HEK293T (cell line): ENCODE measurements at regions not wholly inside any gene's neighbourhood (a gene's known extent, or its start where the extent isn't known, plus 50 kb on each side); places are given as distances from the start of the nearest gene placed in this dataset.

Source experiments
- CTCF ChIA-PET: fragments of 350-600 bp; formaldehyde crosslinking; extraction: SDS; loops from one replicate; lab custom pipeline; 2021; ENCODE audit warnings: antibody characterized with exemption, inconsistent platforms; lab: Yijun Ruan, JAX
- POLR2A ChIA-PET: fragments of 350-600 bp; formaldehyde crosslinking; extraction: SDS; loops from one replicate; lab custom pipeline; 2020; ENCODE audit warnings: antibody characterized with exemption, inconsistent platforms; lab: Yijun Ruan, JAX
- DNase-seq: peaks from one replicate; pipeline ENCODE4 v3.0.0; 2012; ENCODE audit warnings: mixed read lengths; ENCODE audit errors: extremely low spot score
- ARNT ChIP-seq: fragments of 450-650 bp; IDR thresholded peaks from 2 replicates; pipeline ENCODE4 v1.6.1; 2017; ENCODE audit warnings: mild to moderate bottlenecking
- BHLHE40 ChIP-seq: fragments of 450-650 bp; IDR thresholded peaks from 2 replicates; pipeline ENCODE4 v1.6.1; 2016; ENCODE audit warnings: mild to moderate bottlenecking, moderate library complexity, borderline replicate concordance
- CTBP1 ChIP-seq: fragments of 450-650 bp; IDR thresholded peaks from 2 replicates; pipeline ENCODE4 v1.6.1; 2016; ENCODE audit warnings: borderline replicate concordance
- ELF4 ChIP-seq: fragments of 450-650 bp; IDR thresholded peaks from 2 replicates; pipeline ENCODE4 v1.6.1; 2017; ENCODE audit warnings: antibody characterized with exemption
- FOXA1 ChIP-seq: fragments of 450-650 bp; IDR thresholded peaks from 2 replicates; pipeline ENCODE4 v1.6.1; 2016; ENCODE audit warnings: mild to moderate bottlenecking
- FOXK2 ChIP-seq: fragments of 450-650 bp; IDR thresholded peaks from 2 replicates; pipeline ENCODE4 v1.6.1; 2016; ENCODE audit warnings: mild to moderate bottlenecking
- FOXM1 ChIP-seq: fragments of 450-650 bp; IDR thresholded peaks from 2 replicates; pipeline ENCODE4 v1.6.1; 2017; ENCODE audit warnings: mild to moderate bottlenecking, borderline replicate concordance
- HDGF ChIP-seq: fragments of 450-650 bp; IDR thresholded peaks from 2 replicates; pipeline ENCODE4 v1.6.1; 2017; ENCODE audit warnings: antibody characterized with exemption, borderline replicate concordance
- L3MBTL2 ChIP-seq: fragments of 450-650 bp; conservative IDR thresholded peaks from 2 replicates; pipeline ENCODE4 v1.6.1; 2016; ENCODE audit warnings: mild to moderate bottlenecking
- LEF1 ChIP-seq: fragments of 450-650 bp; IDR thresholded peaks from 2 replicates; pipeline ENCODE4 v1.6.1; 2017; ENCODE audit warnings: mild to moderate bottlenecking, borderline replicate concordance
- NFRKB ChIP-seq: fragments of 450-650 bp; IDR thresholded peaks from 2 replicates; pipeline ENCODE4 v1.6.1; 2016; ENCODE audit warnings: mild to moderate bottlenecking, moderate library complexity
- SP1 ChIP-seq: fragments of 450-650 bp; IDR thresholded peaks from 2 replicates; pipeline ENCODE4 v1.6.1; 2017
- SUZ12 ChIP-seq: fragments of 450-650 bp; IDR thresholded peaks from 2 replicates; pipeline ENCODE4 v1.6.1; 2016; ENCODE audit warnings: mild to moderate bottlenecking
- TARDBP ChIP-seq: fragments of 450-650 bp; IDR thresholded peaks from 2 replicates; pipeline ENCODE4 v1.6.1; 2016
- ZNF384 ChIP-seq: fragments of 450-650 bp; IDR thresholded peaks from 2 replicates; pipeline ENCODE4 v1.6.1; 2016
- TF ChIP-seq, protein P1 (sequence below): fragments of 450-650 bp; IDR thresholded peaks from 2 replicates; pipeline ENCODE4 v1.6.1; 2016

DNA sequence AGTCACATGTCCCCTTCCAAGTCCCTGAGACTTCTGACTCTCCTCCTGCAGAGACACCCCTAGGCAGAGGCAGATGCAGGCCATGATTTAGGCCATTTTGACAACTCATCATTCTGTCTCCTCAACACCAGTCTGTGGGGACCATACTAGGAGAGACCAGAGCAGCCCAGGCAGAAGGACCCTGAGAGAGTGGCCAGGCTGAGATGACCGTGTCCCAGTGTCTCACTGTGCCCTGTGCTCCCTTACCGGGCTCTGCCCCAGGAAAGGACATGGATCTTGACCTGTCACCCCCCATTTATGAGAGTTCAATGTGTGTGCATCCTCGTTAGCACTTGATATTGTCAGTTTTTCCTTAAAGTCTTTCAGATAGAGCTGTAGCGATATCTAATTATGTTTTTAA lies 52.4 kb upstream of the IGLL5 start:
- TF ChIP-seq FOXM1 (no peak), NFRKB (no peak), L3MBTL2 (no peak), LEF1 (no peak), ZNF384 (no peak), FOXK2 (no peak)
- CTCF ChIA-PET: no interaction called here
- no peak for DNase-seq
- POLR2A ChIA-PET: no interaction called here

DNA sequence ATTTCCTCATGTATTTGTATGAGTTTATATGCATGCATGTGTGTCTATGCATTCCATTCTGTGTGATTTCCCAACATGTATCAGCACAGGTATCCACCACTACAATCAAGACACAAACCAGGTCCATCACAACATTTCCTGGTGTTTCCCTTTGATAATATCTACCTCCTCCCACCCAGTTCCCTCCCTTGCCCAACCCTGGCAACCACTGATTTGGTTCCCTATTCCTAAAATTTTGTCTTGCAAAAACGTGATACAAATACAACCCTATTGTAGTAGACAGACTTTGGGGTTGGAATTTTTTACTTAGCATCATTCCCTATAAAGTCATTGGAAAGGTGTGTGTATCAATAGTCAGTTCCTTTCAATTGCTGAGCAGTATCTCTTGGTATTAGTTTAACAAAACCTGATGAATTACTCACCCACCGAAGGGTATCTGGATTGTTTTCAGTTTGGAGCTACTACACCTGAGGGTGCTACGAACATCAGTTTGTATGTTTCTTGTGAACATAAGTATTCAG lies 51.8 kb upstream of the IGLL5 start:
- TF ChIP-seq TARDBP (no peak), FOXK2 (no peak), FOXM1 (no peak), FOXA1 (no peak), SP1 (no peak), ELF4 (no peak), CTBP1 (no peak), SUZ12 (no peak), LEF1 (no peak), NFRKB (no peak), L3MBTL2 (no peak), ZNF384 (no peak), BHLHE40 (no peak), HDGF (no peak)
- TF ChIP-seq, protein P1, sequence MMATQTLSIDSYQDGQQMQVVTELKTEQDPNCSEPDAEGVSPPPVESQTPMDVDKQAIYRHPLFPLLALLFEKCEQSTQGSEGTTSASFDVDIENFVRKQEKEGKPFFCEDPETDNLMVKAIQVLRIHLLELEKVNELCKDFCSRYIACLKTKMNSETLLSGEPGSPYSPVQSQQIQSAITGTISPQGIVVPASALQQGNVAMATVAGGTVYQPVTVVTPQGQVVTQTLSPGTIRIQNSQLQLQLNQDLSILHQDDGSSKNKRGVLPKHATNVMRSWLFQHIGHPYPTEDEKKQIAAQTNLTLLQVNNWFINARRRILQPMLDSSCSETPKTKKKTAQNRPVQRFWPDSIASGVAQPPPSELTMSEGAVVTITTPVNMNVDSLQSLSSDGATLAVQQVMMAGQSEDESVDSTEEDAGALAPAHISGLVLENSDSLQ: no peak
- CTCF ChIA-PET: interaction anchor here (0.8 kb wide), 1 partner anchor 48 kb away, joined by 3 read pairs; no protein-coding TSS in a partner anchor
- POLR2A ChIA-PET: no interaction called here
- no peak for DNase-seq

DNA sequence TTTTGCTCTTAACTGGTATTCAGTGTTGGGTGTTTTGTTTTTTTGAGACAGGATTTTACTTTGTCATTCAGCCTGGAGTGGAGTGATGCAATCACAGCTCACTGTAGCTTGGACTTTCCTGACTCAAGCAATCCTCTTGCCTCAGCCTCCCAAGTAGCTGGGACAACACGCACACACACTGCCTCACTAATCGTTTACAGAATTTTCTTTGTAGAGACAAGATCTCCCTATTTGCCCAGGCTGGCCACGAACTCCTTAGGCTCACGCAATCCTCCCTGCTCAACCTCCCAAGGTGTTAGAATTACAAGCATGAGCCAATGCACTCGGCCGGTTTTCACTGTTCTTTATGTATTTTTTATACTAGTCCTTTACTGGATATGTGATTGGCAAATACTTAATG lies 51.0 kb upstream of the IGLL5 start:
- POLR2A ChIA-PET: no interaction called here
- TF ChIP-seq FOXA1 (no peak), HDGF (no peak), CTBP1 (no peak), L3MBTL2 (no peak), BHLHE40 (no peak), LEF1 (no peak), SUZ12 (no peak), ARNT (no peak), NFRKB (no peak), FOXM1 (no peak), TARDBP (no peak), FOXK2 (no peak), ELF4 (no peak), ZNF384 (no peak), SP1 (no peak)
- TF ChIP-seq, protein P1: no peak

More for the DNA sequence above, 51.0 kb upstream of the IGLL5 start:
- no peak for DNase-seq
- CTCF ChIA-PET: interaction anchor here (0.8 kb wide), 1 partner anchor 49 kb away, joined by 3 read pairs; no protein-coding TSS in a partner anchor
